Activated CD4-positive, alpha-beta T cell treated with anti-CD3 and anti-CD28 coated beads, Interleukin-2, amount 10 ng/mL, durations not matched to agents 24 days and 14 days (primary cell): ENCODE measurements at regions not wholly inside any gene's neighbourhood (a gene's known extent, or its start where the extent isn't known, plus 50 kb on each side); places are given as distances from the start of the nearest gene placed in this dataset.
A peak's percentile ranks its signal among the peaks of the same experiment; 100 is the strongest.

Experiments
- DNase-seq: peaks from one replicate; pipeline ENCODE4 v3.0.0; 2022
- H3K27ac Mint-ChIP-seq: one replicate; pipeline ENCODE4 v1.8.0; 2022; ENCODE audit warnings: mild to moderate bottlenecking, mixed read lengths
- H3K27me3 Mint-ChIP-seq: one replicate; pipeline ENCODE4 v1.8.0; 2022; ENCODE audit warnings: mixed read lengths
- H3K36me3 Mint-ChIP-seq: one replicate; pipeline ENCODE4 v1.8.0; 2022; ENCODE audit warnings: low read depth, mild to moderate bottlenecking, mixed read lengths
- H3K4me1 Mint-ChIP-seq: one replicate; pipeline ENCODE4 v1.8.0; 2021; ENCODE audit warnings: mixed read lengths
- H3K4me3 Mint-ChIP-seq: one replicate; pipeline ENCODE4 v1.8.0; 2022; ENCODE audit warnings: mild to moderate bottlenecking, moderate library complexity, mixed read lengths
- H3K9me3 Mint-ChIP-seq: one replicate; pipeline ENCODE4 v1.8.0; 2021; ENCODE audit warnings: mixed read lengths
- intact Hi-C: fragments of 100-400 bp; cut with micrococcal nuclease; formaldehyde crosslinking; loops from one replicate; pipeline ENCODE4 v1.15.1; 2023

GRCh38 chr4:81664079-81664478 lies 192.4 kb upstream of the RASGEF1B start:
- Mint-ChIP-seq H3K4me1 (peaks cover 16% of the 10 kb centered on the region), H3K9me3 (peaks cover 15% of the 10 kb centered on the region), H3K27ac (no peak overlapping the region), H3K4me3 (no peak overlapping the region), H3K27me3 (no peaks in the 10 kb centered on the region), H3K36me3 (no peaks in the 10 kb centered on the region)
- DNase-seq: no peak
- intact Hi-C loops: no loop called here

GRCh38 chr4:81663368-81663767 lies 191.7 kb upstream of the RASGEF1B start:
- Mint-ChIP-seq H3K27me3 (no peaks in the 10 kb centered on the region), H3K27ac (no peak overlapping the region), H3K4me1 (peaks cover 16% of the 10 kb centered on the region), H3K4me3 (no peak overlapping the region), H3K36me3 (no peaks in the 10 kb centered on the region), H3K9me3 (peaks cover 15% of the 10 kb centered on the region)
- intact Hi-C loops: no loop called here
- no peak for DNase-seq

GRCh38 chr4:81659051-81659450 lies 187.3 kb upstream of the RASGEF1B start:
- Mint-ChIP-seq H3K27me3 (no peaks in the 10 kb centered on the region), H3K27ac (no peak overlapping the region), H3K9me3 (peaks cover 13% of the 10 kb centered on the region), H3K36me3 (no peaks in the 10 kb centered on the region), H3K4me1 (peaks cover 4% of the 10 kb centered on the region), H3K4me3 (no peak overlapping the region)
- intact Hi-C loops: no loop called here
- DNase-seq: no peak

GRCh38 chr4:81652069-81652478 lies 180.4 kb upstream of the RASGEF1B start:
- Mint-ChIP-seq H3K27ac (peak overlapping the region; percentile 92), H3K9me3 (peaks cover 3% of the 10 kb centered on the region), H3K4me1 (peaks cover 56% of the 10 kb centered on the region), H3K27me3 (no peaks in the 10 kb centered on the region), H3K4me3 (peak overlapping the region; percentile 54), H3K36me3 (no peaks in the 10 kb centered on the region)
- intact Hi-C loops: loop anchor here (1.0 to 5.0 kb wide), 5 partner anchors 63 to 190 kb away; no protein-coding TSS in a partner anchor
- DNase-seq: no peak

GRCh38 chr4:81651243-81651899 lies 179.7 kb upstream of the RASGEF1B start:
- Mint-ChIP-seq H3K27me3 (no peaks in the 10 kb centered on the region), H3K9me3 (peaks cover 6% of the 10 kb centered on the region), H3K4me3 (peak overlapping the region; percentile 3), H3K36me3 (no peaks in the 10 kb centered on the region), H3K4me1 (peaks cover 57% of the 10 kb centered on the region), H3K27ac (peak overlapping the region; percentile 84)
- intact Hi-C loops: loop anchor here (5.0 kb wide), 3 partner anchors 76 to 191 kb away; no protein-coding TSS in a partner anchor
- DNase-seq: no peak

- peak overlapping the region; percentile 84 for H3K27ac Mint-ChIP-seq
- intact Hi-C loops: loop anchor here (5.0 kb wide), 3 partner anchors 77 to 192 kb away; no protein-coding TSS in a partner anchor
- peaks cover 6% of the 10 kb centered on the region for H3K9me3 Mint-ChIP-seq
- H3K27me3 Mint-ChIP-seq: no peaks in the 10 kb centered on the region
- H3K4me1 Mint-ChIP-seq: peaks cover 57% of the 10 kb centered on the region
- DNase-seq: no peak
- peak overlapping the region; percentile 9 for H3K4me3 Mint-ChIP-seq
- H3K36me3 Mint-ChIP-seq: no peaks in the 10 kb centered on the region
Observed at GRCh38 chr4:81650606-81651242, 179.0 kb upstream of the RASGEF1B start.

- H3K4me1 Mint-ChIP-seq: peaks cover 57% of the 10 kb centered on the region
- peaks cover 15% of the 10 kb centered on the region for H3K9me3 Mint-ChIP-seq
- H3K27ac Mint-ChIP-seq: peak overlapping the region; percentile 76
- no peaks in the 10 kb centered on the region for H3K36me3 Mint-ChIP-seq
- intact Hi-C loops: loop anchor here (1.0 to 2.0 kb wide), 2 partner anchors 18 to 156 kb away; no protein-coding TSS in a partner anchor
- DNase-seq: peak; percentile 85
- H3K27me3 Mint-ChIP-seq: no peaks in the 10 kb centered on the region
- peak overlapping the region; percentile 62 for H3K4me3 Mint-ChIP-seq
Observed at GRCh38 chr4:81648576-81649275, 177.0 kb upstream of the RASGEF1B start.

- H3K4me1 Mint-ChIP-seq: peaks cover 47% of the 10 kb centered on the region
- peaks cover 17% of the 10 kb centered on the region for H3K9me3 Mint-ChIP-seq
- DNase-seq: no peak
- H3K27ac Mint-ChIP-seq: no peak overlapping the region
- H3K36me3 Mint-ChIP-seq: no peaks in the 10 kb centered on the region
- intact Hi-C loops: no loop called here
- H3K27me3 Mint-ChIP-seq: no peaks in the 10 kb centered on the region
- no peak overlapping the region for H3K4me3 Mint-ChIP-seq
Observed at GRCh38 chr4:81647388-81647787, 175.7 kb upstream of the RASGEF1B start.

- no peak overlapping the region for H3K4me3 Mint-ChIP-seq
- H3K27ac Mint-ChIP-seq: no peak overlapping the region
- intact Hi-C loops: no loop called here
- H3K4me1 Mint-ChIP-seq: peaks cover 6% of the 10 kb centered on the region
- DNase-seq: no peak
- H3K27me3 Mint-ChIP-seq: no peaks in the 10 kb centered on the region
- H3K36me3 Mint-ChIP-seq: no peaks in the 10 kb centered on the region
- peaks cover 17% of the 10 kb centered on the region for H3K9me3 Mint-ChIP-seq
Observed at GRCh38 chr4:81642543-81642942, 170.8 kb upstream of the RASGEF1B start.

GRCh38 chr4:81639248-81639647 lies 167.5 kb upstream of the RASGEF1B start:
- Mint-ChIP-seq H3K9me3 (peaks cover 6% of the 10 kb centered on the region), H3K4me3 (no peak overlapping the region), H3K27ac (no peak overlapping the region), H3K27me3 (no peaks in the 10 kb centered on the region), H3K36me3 (no peaks in the 10 kb centered on the region), H3K4me1 (peaks cover 4% of the 10 kb centered on the region)
- DNase-seq: no peak
- intact Hi-C loops: no loop called here

- no peak overlapping the region for H3K4me3 Mint-ChIP-seq
- H3K27ac Mint-ChIP-seq: no peak overlapping the region
- H3K4me1 Mint-ChIP-seq: peaks cover 4% of the 10 kb centered on the region
- no peaks in the 10 kb centered on the region for H3K27me3 Mint-ChIP-seq
- peaks cover 1% of the 10 kb centered on the region for H3K9me3 Mint-ChIP-seq
- no peak for DNase-seq
- no peaks in the 10 kb centered on the region for H3K36me3 Mint-ChIP-seq
- intact Hi-C loops: no loop called here
Observed at GRCh38 chr4:81638698-81639097, 167.0 kb upstream of the RASGEF1B start.

GRCh38 chr4:81635739-81636138 lies 164.0 kb upstream of the RASGEF1B start:
- DNase-seq: no peak
- Mint-ChIP-seq H3K27me3 (no peaks in the 10 kb centered on the region), H3K4me1 (peaks cover 4% of the 10 kb centered on the region), H3K36me3 (no peaks in the 10 kb centered on the region), H3K27ac (no peak overlapping the region), H3K9me3 (no peaks in the 10 kb centered on the region), H3K4me3 (no peak overlapping the region)
- intact Hi-C loops: no loop called here

GRCh38 chr4:81634766-81635549 lies 163.3 kb upstream of the RASGEF1B start:
- intact Hi-C loops: no loop called here
- no peak for DNase-seq
- no peaks in the 10 kb centered on the region for H3K9me3 Mint-ChIP-seq
- H3K4me3 Mint-ChIP-seq: no peak overlapping the region
- H3K36me3 Mint-ChIP-seq: no peaks in the 10 kb centered on the region
- H3K4me1 Mint-ChIP-seq: peaks cover 4% of the 10 kb centered on the region
- no peaks in the 10 kb centered on the region for H3K27me3 Mint-ChIP-seq
- H3K27ac Mint-ChIP-seq: no peak overlapping the region
